ENCODE measurements at regions not wholly inside any gene's neighbourhood (a gene's known extent, or its start where the extent isn't known, plus 50 kb on each side); places are given as distances from the start of the nearest gene placed in this dataset.
"Not testable (repeated sequence)": the region's sequence is repeated elsewhere in the genome, so short reads cannot be mapped to it uniquely, and the experiment has no call there.

- no peak for DNase-seq
Observed at GRCh38 chr15:95742836-95743235, 587.7 kb upstream of the NR2F2 start.

- no peak for DNase-seq
Observed at GRCh38 chr15:95757171-95757570, 573.3 kb upstream of the NR2F2 start.

- DNase-seq: no peak
Observed at GRCh38 chr15:95758451-95758850, 572.0 kb upstream of the NR2F2 start.

GRCh38 chr15:95758851-95759250 lies 571.6 kb upstream of the NR2F2 start:
- DNase-seq: no peak

GRCh38 chr15:95760508-95760907 lies 570.0 kb upstream of the NR2F2 start:
- no peak for DNase-seq

- DNase-seq: no peak
Observed at GRCh38 chr15:95761501-95762165, 568.9 kb upstream of the NR2F2 start.

GRCh38 chr15:95763426-95763825 lies 567.1 kb upstream of the NR2F2 start:
- no peak for DNase-seq

- DNase-seq: no peak
Observed at GRCh38 chr15:95765161-95765560, 565.3 kb upstream of the NR2F2 start.

- DNase-seq: no peak
Observed at GRCh38 chr15:95770196-95770595, 560.3 kb upstream of the NR2F2 start.

- DNase-seq: no peak
Observed at GRCh38 chr15:95772982-95773381, 557.5 kb upstream of the NR2F2 start.

GRCh38 chr15:95784508-95784907 lies 546.0 kb upstream of the NR2F2 start:
- no peak for DNase-seq

GRCh38 chr15:95785276-95785675 lies 545.2 kb upstream of the NR2F2 start:
- DNase-seq: not testable (repeated sequence)

- no peak for DNase-seq
Observed at GRCh38 chr15:95793231-95793630, 537.3 kb upstream of the NR2F2 start.

- DNase-seq: no peak
Observed at GRCh38 chr15:95795386-95795785, 535.1 kb upstream of the NR2F2 start.

GRCh38 chr15:95799286-95800200 lies 531.0 kb upstream of the NR2F2 start:
- no peak for DNase-seq

- DNase-seq: no peak
Observed at GRCh38 chr15:95804484-95804883, 526.0 kb upstream of the NR2F2 start.

GRCh38 chr15:95812491-95812890 lies 518.0 kb upstream of the NR2F2 start:
- DNase-seq: no peak

- no peak for DNase-seq
Observed at GRCh38 chr15:95814908-95815307, 515.6 kb upstream of the NR2F2 start.

- no peak for DNase-seq
Observed at GRCh38 chr15:95816591-95816990, 513.9 kb upstream of the NR2F2 start.

- DNase-seq: no peak
Observed at GRCh38 chr15:95822961-95823360, 507.5 kb upstream of the NR2F2 start.

GRCh38 chr15:95825208-95825607 lies 505.3 kb upstream of the NR2F2 start:
- DNase-seq: no peak

GRCh38 chr15:95825671-95826411 lies 504.7 kb upstream of the NR2F2 start:
- DNase-seq: no peak

All from right lung (tissue), 2 donors.